ENCODE measurements at regions not wholly inside any gene's neighbourhood (a gene's known extent, or its start where the extent isn't known, plus 50 kb on each side); places are given as distances from the start of the nearest gene placed in this dataset.
A peak's percentile ranks its signal among the peaks of the same experiment; 100 is the strongest.

- ATAC-seq, result no peak
- no peak for DNase-seq
- Mint-ChIP-seq H3K4me3 (no peak overlapping the region), H3K9me3 (ENCODE audit: low read depth) (no peaks in the 10 kb centered on the region), H3K36me3 (no peaks in the 10 kb centered on the region), H3K4me1 (no peaks in the 10 kb centered on the region), H3K27me3 (peaks cover 23% of the 10 kb centered on the region), H3K27ac (no peak overlapping the region)
- CTCF ChIA-PET, result interaction anchor here (1.6 kb wide), 1 partner anchor 9 kb away, joined by 5 read pairs; no protein-coding TSS in a partner anchor
Measured at GRCh38 chr1:29695036-29695435, 458.7 kb downstream of the PTPRU start.

- Mint-ChIP-seq H3K36me3 (no peaks in the 10 kb centered on the region), H3K9me3 (ENCODE audit: low read depth) (no peaks in the 10 kb centered on the region), H3K4me1 (peaks cover 20% of the 10 kb centered on the region), H3K27ac (no peak overlapping the region), H3K4me3 (no peak overlapping the region), H3K27me3 (peaks cover 15% of the 10 kb centered on the region)
- CTCF ChIA-PET, result no interaction called here
- DNase-seq, result no peak
- ATAC-seq, result no peak
Measured at GRCh38 chr1:29691499-29691898, 455.2 kb downstream of the PTPRU start.

DNA sequence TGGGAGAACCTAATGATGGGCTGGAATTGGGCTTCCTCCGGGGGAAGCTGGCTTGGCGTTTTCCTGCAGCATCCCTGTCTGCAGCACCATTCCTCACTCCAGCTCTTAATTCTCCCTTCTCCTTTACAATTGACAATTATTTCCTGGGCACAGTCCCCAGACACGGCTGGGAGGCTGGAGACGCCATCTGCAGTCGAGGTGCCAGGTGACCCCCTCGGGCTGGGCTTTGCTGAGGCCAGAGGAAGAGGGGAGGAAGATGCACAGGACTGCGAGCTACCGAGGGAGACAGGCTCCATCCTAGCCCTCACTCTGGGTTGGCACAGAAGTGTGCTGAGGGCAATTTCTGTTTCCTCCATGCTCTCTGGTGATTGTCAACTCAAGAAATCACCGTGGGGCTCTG, 453.8 kb downstream of the PTPRU start:
- Mint-ChIP-seq H3K9me3 (ENCODE audit: low read depth) (no peaks in the 10 kb centered on the region), H3K4me1 (peaks cover 20% of the 10 kb centered on the region), H3K27me3 (peaks cover 13% of the 10 kb centered on the region), H3K27ac (no peak overlapping the region), H3K4me3 (no peak overlapping the region), H3K36me3 (no peaks in the 10 kb centered on the region)
- ATAC-seq (no peak), DNase-seq (no peak)
- CTCF ChIA-PET, result no interaction called here

- Mint-ChIP-seq H3K9me3 (ENCODE audit: low read depth) (no peaks in the 10 kb centered on the region), H3K4me1 (peaks cover 20% of the 10 kb centered on the region), H3K36me3 (no peaks in the 10 kb centered on the region), H3K4me3 (no peak overlapping the region), H3K27ac (no peak overlapping the region), H3K27me3 (peaks cover 13% of the 10 kb centered on the region)
- no peak for DNase-seq
- CTCF ChIA-PET, result interaction anchor here (1.1 to 1.6 kb wide), 3 partner anchors 20 to 160 kb away, joined by 3 to 4 read pairs (median 3); no protein-coding TSS in a partner anchor
- ATAC-seq, result no peak
Measured at GRCh38 chr1:29689372-29690030, 453.2 kb downstream of the PTPRU start.

- CTCF ChIA-PET, result interaction anchor here (1.1 to 1.6 kb wide), 5 partner anchors 13 to 161 kb away, joined by 3 to 4 read pairs (median 3); no protein-coding TSS in a partner anchor
- H3K27ac Mint-ChIP-seq, result peak overlapping the region; percentile 34
- peaks cover 20% of the 10 kb centered on the region for H3K4me1 Mint-ChIP-seq
- no peak overlapping the region for H3K4me3 Mint-ChIP-seq
- H3K36me3 Mint-ChIP-seq, result no peaks in the 10 kb centered on the region
- DNase-seq (peak; percentile 46), ATAC-seq (peak; percentile 33)
- H3K9me3 Mint-ChIP-seq (ENCODE audit: low read depth), result no peaks in the 10 kb centered on the region
- peaks cover 11% of the 10 kb centered on the region for H3K27me3 Mint-ChIP-seq
Measured at GRCh38 chr1:29688471-29689365, 452.4 kb downstream of the PTPRU start.

DNA sequence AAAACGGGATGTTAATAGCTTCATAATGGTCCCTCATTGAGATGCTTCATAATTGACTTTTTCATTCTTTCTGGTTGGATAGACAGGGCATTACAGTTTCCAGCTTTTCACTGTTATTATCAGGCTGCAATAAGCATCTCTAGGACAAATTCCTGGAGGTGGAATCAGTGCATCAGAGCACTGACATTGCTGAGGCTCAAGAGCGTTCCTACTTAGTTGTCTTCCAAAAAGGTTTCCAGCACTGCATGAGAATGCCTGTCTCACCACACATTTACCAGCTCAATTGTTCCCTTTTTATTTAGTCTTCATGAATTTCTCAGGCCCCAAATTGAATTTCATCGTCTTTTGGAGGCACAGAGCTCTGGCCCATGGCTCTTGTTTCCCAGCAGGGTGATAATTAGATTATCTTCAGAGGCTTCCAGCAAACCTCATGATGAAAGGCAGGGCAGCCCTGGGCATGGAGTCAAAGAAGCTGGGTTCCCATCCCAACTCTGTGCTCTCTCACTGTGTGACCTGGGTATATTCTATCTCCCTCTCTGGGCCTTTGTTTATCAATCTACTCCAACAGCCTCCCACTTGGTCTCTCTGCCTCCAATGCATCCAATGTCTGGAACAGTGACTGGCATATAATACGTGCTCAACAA, 451.4 kb downstream of the PTPRU start:
- no peak for DNase-seq
- CTCF ChIA-PET, result interaction anchor here (1.1 to 1.6 kb wide), 4 partner anchors 14 to 22 kb away, joined by 3 to 4 read pairs (median 4); no protein-coding TSS in a partner anchor
- Mint-ChIP-seq H3K4me3 (no peak overlapping the region), H3K9me3 (ENCODE audit: low read depth) (no peaks in the 10 kb centered on the region), H3K4me1 (peaks cover 20% of the 10 kb centered on the region), H3K27me3 (peaks cover 9% of the 10 kb centered on the region), H3K27ac (no peak overlapping the region), H3K36me3 (no peaks in the 10 kb centered on the region)
- ATAC-seq, result no peak

DNA sequence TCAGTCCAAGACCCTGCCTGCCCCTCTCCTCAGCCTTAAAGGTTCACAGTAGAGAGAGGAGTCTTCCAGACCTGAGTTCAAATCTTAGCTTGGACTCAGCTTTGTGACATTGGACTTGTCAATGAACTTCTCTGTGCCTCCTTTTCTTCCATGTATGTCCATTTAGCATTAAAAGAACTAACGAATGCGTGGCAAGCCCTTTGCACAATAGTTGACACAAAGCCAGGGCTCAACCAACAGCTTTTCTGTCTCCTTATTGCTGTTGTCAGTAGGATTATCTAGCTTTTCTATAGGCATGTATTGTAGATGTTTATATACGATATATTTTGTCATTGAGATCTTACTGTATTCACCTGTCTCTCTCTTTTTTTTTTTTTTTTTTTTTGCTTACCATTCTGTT, 450.8 kb downstream of the PTPRU start:
- DNase-seq (no peak), ATAC-seq (no peak)
- no peaks in the 10 kb centered on the region for H3K9me3 Mint-ChIP-seq (ENCODE audit: low read depth)
- H3K4me1 Mint-ChIP-seq, result peaks cover 20% of the 10 kb centered on the region
- CTCF ChIA-PET, result interaction anchor here (1.1 to 1.3 kb wide), 2 partner anchors 15 to 19 kb away, joined by 3 to 4 read pairs; no protein-coding TSS in a partner anchor
- no peak overlapping the region for H3K4me3 Mint-ChIP-seq
- H3K27me3 Mint-ChIP-seq, result peaks cover 8% of the 10 kb centered on the region
- no peaks in the 10 kb centered on the region for H3K36me3 Mint-ChIP-seq
- H3K27ac Mint-ChIP-seq, result no peak overlapping the region

GRCh38 chr1:29686012-29686930, 449.9 kb downstream of the PTPRU start:
- CTCF ChIA-PET, result no interaction called here
- Mint-ChIP-seq H3K36me3 (no peaks in the 10 kb centered on the region), H3K4me1 (peaks cover 20% of the 10 kb centered on the region), H3K9me3 (ENCODE audit: low read depth) (no peaks in the 10 kb centered on the region), H3K27me3 (peaks cover 7% of the 10 kb centered on the region), H3K27ac (no peak overlapping the region), H3K4me3 (no peak overlapping the region)
- DNase-seq (peak; percentile 37), ATAC-seq (no peak)

GRCh38 chr1:29685387-29685786, 449.1 kb downstream of the PTPRU start:
- ATAC-seq, result no peak
- Mint-ChIP-seq H3K4me1 (peaks cover 20% of the 10 kb centered on the region), H3K9me3 (ENCODE audit: low read depth) (no peaks in the 10 kb centered on the region), H3K27ac (no peak overlapping the region), H3K27me3 (peaks cover 3% of the 10 kb centered on the region), H3K4me3 (no peak overlapping the region), H3K36me3 (no peaks in the 10 kb centered on the region)
- peak; percentile 21 for DNase-seq
- CTCF ChIA-PET, result no interaction called here

DNA sequence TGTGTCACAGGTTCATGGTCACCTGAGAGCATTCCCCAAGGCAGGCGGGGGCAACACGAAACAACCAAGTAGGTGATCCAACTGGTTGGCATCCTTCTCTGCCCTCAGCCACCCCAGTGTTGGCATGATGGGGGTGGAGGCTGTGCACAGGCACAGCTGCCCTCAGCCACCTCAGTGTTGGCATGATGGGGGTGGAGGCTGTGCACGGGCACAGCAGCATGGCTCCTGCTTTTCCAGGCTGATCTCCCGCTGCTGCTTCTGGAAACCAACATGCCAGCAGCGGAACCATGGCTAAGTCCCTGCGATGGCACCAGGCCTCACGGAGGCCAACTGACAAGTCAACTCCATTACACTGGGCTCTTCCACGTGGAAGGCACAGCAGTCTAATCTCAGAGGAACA, 447.8 kb downstream of the PTPRU start:
- Mint-ChIP-seq H3K27ac (no peak overlapping the region), H3K4me3 (no peak overlapping the region), H3K27me3 (no peaks in the 10 kb centered on the region), H3K4me1 (peaks cover 15% of the 10 kb centered on the region), H3K9me3 (ENCODE audit: low read depth) (no peaks in the 10 kb centered on the region), H3K36me3 (no peaks in the 10 kb centered on the region)
- CTCF ChIA-PET, result no interaction called here
- DNase-seq, result peak; percentile 7
- ATAC-seq, result no peak

DNA sequence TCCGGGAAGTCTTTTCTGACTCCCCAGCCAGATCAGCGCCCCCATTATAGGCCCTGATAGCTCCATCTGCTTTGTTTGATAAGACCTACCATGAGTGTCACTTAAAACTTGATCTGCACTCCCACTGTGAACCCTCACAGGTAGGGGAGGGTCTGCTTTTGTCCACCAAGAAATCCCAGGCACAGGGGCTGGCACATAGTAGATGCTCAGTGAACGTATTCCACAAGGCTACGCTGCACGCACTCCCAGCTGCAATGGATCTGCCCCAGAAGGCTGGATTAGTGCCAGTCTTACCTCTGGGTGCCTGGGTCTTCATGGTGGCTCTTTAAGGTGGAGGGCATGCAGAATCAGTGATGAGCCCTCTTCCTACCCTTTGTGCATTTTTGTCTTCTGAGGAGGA, 447.1 kb downstream of the PTPRU start:
- DNase-seq (peak; percentile 30), ATAC-seq (no peak)
- Mint-ChIP-seq H3K36me3 (no peaks in the 10 kb centered on the region), H3K9me3 (ENCODE audit: low read depth) (no peaks in the 10 kb centered on the region), H3K4me1 (peaks cover 8% of the 10 kb centered on the region), H3K27me3 (no peaks in the 10 kb centered on the region), H3K4me3 (no peak overlapping the region), H3K27ac (no peak overlapping the region)
- CTCF ChIA-PET, result no interaction called here

DNA sequence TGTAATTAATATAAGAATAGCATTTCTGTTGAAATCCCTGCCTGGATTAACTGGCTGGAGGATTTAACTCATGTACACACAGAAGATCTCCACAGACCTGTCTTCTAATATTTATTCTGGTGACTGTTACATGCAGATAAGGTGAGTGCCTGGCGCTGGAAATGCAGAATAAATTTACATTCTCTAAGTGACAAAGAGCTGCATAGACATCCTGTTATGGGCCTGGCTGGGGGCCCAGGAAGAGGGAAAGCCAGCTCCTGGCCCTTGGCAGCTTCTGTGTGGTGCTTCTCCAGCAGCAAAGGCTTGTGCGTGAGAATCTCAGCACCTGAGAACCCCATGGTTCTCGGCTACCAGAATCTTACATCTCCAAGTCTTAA, 446.6 kb downstream of the PTPRU start:
- peaks cover 2% of the 10 kb centered on the region for H3K4me1 Mint-ChIP-seq
- H3K9me3 Mint-ChIP-seq (ENCODE audit: low read depth), result no peaks in the 10 kb centered on the region
- H3K27me3 Mint-ChIP-seq, result no peaks in the 10 kb centered on the region
- H3K36me3 Mint-ChIP-seq, result no peaks in the 10 kb centered on the region
- H3K4me3 Mint-ChIP-seq, result no peak overlapping the region
- CTCF ChIA-PET, result no interaction called here
- DNase-seq, result peak; percentile 29
- no peak overlapping the region for H3K27ac Mint-ChIP-seq
- ATAC-seq, result no peak

All from activated CD8-positive, alpha-beta memory T cell treated with anti-CD3 and anti-CD28 coated beads, Interleukin-2, amount 10 ng/mL, durations not matched to agents 7 days and 5 days (primary cell).